ENCODE measurements at regions not wholly inside any gene's neighbourhood (a gene's known extent, or its start where the extent isn't known, plus 50 kb on each side); places are given as distances from the start of the nearest gene placed in this dataset.

GRCh38 chrX:46258356-46258755, 286.9 kb downstream of the ZNF674 start:
- Mint-ChIP-seq H3K9me3 (peaks cover 8% of the 10 kb centered on the region), H3K4me1 (peaks cover 2% of the 10 kb centered on the region), H3K27ac (no peak overlapping the region), H3K4me3 (no peak overlapping the region), H3K36me3 (no peaks in the 10 kb centered on the region), H3K27me3 (ENCODE audit: insufficient read depth, low read depth) (peaks cover 4% of the 10 kb centered on the region)
- H3F3A ChIP-seq (ENCODE audit: low read depth): no peaks in the 10 kb centered on the region
- H2AFZ ChIP-seq (replicated peaks): no peak overlapping the region
- no peaks in the 10 kb centered on the region for H4K20me1 ChIP-seq (ENCODE audit: low read depth)
- TF ChIP-seq, protein P1, sequence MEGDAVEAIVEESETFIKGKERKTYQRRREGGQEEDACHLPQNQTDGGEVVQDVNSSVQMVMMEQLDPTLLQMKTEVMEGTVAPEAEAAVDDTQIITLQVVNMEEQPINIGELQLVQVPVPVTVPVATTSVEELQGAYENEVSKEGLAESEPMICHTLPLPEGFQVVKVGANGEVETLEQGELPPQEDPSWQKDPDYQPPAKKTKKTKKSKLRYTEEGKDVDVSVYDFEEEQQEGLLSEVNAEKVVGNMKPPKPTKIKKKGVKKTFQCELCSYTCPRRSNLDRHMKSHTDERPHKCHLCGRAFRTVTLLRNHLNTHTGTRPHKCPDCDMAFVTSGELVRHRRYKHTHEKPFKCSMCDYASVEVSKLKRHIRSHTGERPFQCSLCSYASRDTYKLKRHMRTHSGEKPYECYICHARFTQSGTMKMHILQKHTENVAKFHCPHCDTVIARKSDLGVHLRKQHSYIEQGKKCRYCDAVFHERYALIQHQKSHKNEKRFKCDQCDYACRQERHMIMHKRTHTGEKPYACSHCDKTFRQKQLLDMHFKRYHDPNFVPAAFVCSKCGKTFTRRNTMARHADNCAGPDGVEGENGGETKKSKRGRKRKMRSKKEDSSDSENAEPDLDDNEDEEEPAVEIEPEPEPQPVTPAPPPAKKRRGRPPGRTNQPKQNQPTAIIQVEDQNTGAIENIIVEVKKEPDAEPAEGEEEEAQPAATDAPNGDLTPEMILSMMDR (IDR thresholded peaks at IDR 0.05): no peak
- no peak for TF ChIP-seq EZH2phosphoT487 (IDR thresholded peaks at IDR 0.05)
- no peak for TF ChIP-seq EZH2 (IDR thresholded peaks at IDR 0.05)
- no peaks in the 10 kb centered on the region for H3K9me3 ChIP-seq (ENCODE audit: low read depth)
- no peaks in the 10 kb centered on the region for H3K27me3 ChIP-seq
- H3K9ac ChIP-seq: no peak overlapping the region
- H3K4me3 ChIP-seq: no peak overlapping the region
- no peak for DNase-seq (ENCODE audit: low spot score)
- no peak overlapping the region for H3K4me2 ChIP-seq
- H3K79me2 ChIP-seq (ENCODE audit: low read depth): no peaks in the 10 kb centered on the region
- H3K4me1 ChIP-seq: no peaks in the 10 kb centered on the region
- no peaks in the 10 kb centered on the region for H3K36me3 ChIP-seq
- no peak overlapping the region for H3K27ac ChIP-seq

DNA sequence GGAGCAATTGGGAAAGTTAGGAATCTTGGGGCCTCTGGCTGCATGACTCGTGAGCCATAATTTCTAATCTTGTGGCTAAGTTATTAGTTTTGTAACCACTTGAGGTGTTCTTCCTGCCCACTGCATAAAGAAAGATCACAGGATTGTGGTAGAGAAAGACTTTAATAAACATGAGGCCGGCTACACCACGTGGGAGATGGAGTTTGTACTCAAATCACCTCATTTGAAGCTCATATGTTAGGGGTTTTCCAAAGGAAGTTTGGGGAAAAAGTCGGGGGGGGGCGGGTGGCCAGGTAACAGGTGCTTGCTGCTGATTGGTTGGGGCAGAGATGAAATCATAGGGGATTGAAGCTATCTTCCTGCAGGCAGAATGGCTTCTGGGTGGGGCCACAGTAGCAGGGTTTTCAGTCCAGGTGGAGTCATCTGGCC, 287.8 kb downstream of the ZNF674 start:
- Mint-ChIP-seq H3K4me3 (no peak overlapping the region), H3K27me3 (ENCODE audit: insufficient read depth, low read depth) (peaks cover 3% of the 10 kb centered on the region), H3K4me1 (peaks cover 2% of the 10 kb centered on the region), H3K36me3 (no peaks in the 10 kb centered on the region), H3K9me3 (peaks cover 8% of the 10 kb centered on the region), H3K27ac (no peak overlapping the region)
- Histone ChIP-seq H3K27me3 (no peaks in the 10 kb centered on the region), H3K4me1 (no peaks in the 10 kb centered on the region), H3K36me3 (no peaks in the 10 kb centered on the region), H3F3A (ENCODE audit: low read depth) (no peaks in the 10 kb centered on the region), H4K20me1 (ENCODE audit: low read depth) (no peaks in the 10 kb centered on the region), H3K4me2 (no peak overlapping the region), H2AFZ (replicated peaks) (no peak overlapping the region), H3K27ac (no peak overlapping the region), H3K9me3 (ENCODE audit: low read depth) (no peaks in the 10 kb centered on the region), H3K79me2 (ENCODE audit: low read depth) (no peaks in the 10 kb centered on the region), H3K4me3 (no peak overlapping the region), H3K9ac (no peak overlapping the region)
- TF ChIP-seq EZH2 (IDR thresholded peaks at IDR 0.05) (no peak), EZH2phosphoT487 (IDR thresholded peaks at IDR 0.05) (no peak)
- TF ChIP-seq, protein P1 (IDR thresholded peaks at IDR 0.05): no peak
- DNase-seq (ENCODE audit: low spot score): no peak

DNA sequence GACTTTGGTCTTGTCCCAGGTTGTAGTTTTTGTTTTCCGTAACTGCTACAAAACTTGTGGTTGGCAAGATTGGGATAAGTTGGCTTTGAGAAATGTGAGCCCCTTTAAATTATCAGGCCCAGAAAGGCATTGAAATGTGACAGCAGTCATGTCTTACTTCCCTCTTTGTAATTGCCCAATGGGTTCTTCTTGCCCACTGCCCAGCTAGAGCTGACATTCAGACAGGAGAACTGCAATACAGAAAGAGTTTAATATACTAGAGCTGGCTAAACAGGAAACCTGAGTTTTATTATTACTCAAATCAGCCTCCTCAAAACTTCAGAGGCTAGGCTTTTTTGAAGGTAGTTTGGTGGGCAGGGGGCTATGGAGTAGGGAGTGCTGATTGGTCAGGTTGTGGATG, 288.3 kb downstream of the ZNF674 start:
- Histone ChIP-seq H3K4me3 (no peak overlapping the region), H3K27ac (no peak overlapping the region), H3K79me2 (ENCODE audit: low read depth) (no peaks in the 10 kb centered on the region), H3K4me2 (no peak overlapping the region), H3K36me3 (no peaks in the 10 kb centered on the region), H3K9ac (no peak overlapping the region), H3K27me3 (no peaks in the 10 kb centered on the region), H2AFZ (replicated peaks) (no peak overlapping the region), H3K9me3 (ENCODE audit: low read depth) (no peaks in the 10 kb centered on the region), H3F3A (ENCODE audit: low read depth) (no peaks in the 10 kb centered on the region), H4K20me1 (ENCODE audit: low read depth) (no peaks in the 10 kb centered on the region), H3K4me1 (no peaks in the 10 kb centered on the region)
- no peak overlapping the region for H3K27ac Mint-ChIP-seq
- H3K9me3 Mint-ChIP-seq: peaks cover 8% of the 10 kb centered on the region
- H3K4me3 Mint-ChIP-seq: no peak overlapping the region
- no peaks in the 10 kb centered on the region for H3K27me3 Mint-ChIP-seq (ENCODE audit: insufficient read depth, low read depth)
- H3K36me3 Mint-ChIP-seq: no peaks in the 10 kb centered on the region
- DNase-seq (ENCODE audit: low spot score): no peak
- H3K4me1 Mint-ChIP-seq: peaks cover 2% of the 10 kb centered on the region
- TF ChIP-seq EZH2phosphoT487 (IDR thresholded peaks at IDR 0.05) (no peak), EZH2 (IDR thresholded peaks at IDR 0.05) (no peak)
- TF ChIP-seq, protein P1 (IDR thresholded peaks at IDR 0.05): no peak

All from neural progenitor cell (in vitro differentiated cells).